Neural cell (in vitro differentiated cells): ENCODE measurements at regions not wholly inside any gene's neighbourhood (a gene's known extent, or its start where the extent isn't known, plus 50 kb on each side); places are given as distances from the start of the nearest gene placed in this dataset.

Source experiments
- H2AFZ ChIP-seq: fragments of 200-600, 300-800 bp; sonication (generic), shearing (Covaris generic); 2 replicates; pipeline ENCODE4 v1.6.0; 2014; ENCODE audit warnings: low read depth, mild to moderate bottlenecking, antibody characterized with exemption, low read length, moderate library complexity
- H3F3A ChIP-seq: fragments of 200-600 bp; shearing (Covaris generic); 2 replicates; pipeline ENCODE4 v1.6.1; 2016; ENCODE audit warnings: mild to moderate bottlenecking, moderate library complexity, mixed read lengths, antibody characterized with exemption, low read length; ENCODE audit not compliant: insufficient read depth, poor library complexity, severe bottlenecking
- H3K27ac ChIP-seq: fragments of 200-600, 300-800 bp; sonication (generic), shearing (Covaris generic); 2 replicates; pipeline ENCODE4 v1.5.1; 2014; ENCODE audit warnings: mild to moderate bottlenecking, low read length, moderate library complexity
- H3K27me3 ChIP-seq: fragments of 300-800, 200-600 bp; sonication (generic), shearing (Covaris generic); 2 replicates; pipeline ENCODE4 v1.6.0; 2014; ENCODE audit warnings: mild to moderate bottlenecking, low read depth, low read length, moderate library complexity; ENCODE audit not compliant: insufficient read depth
- H3K36me3 ChIP-seq: fragments of 300-800, 200-600 bp; sonication (generic), shearing (Covaris generic); 2 replicates; pipeline ENCODE4 v1.5.1; 2014; ENCODE audit warnings: mild to moderate bottlenecking, antibody characterized with exemption, low read length, moderate library complexity; ENCODE audit not compliant: insufficient read depth
- H3K4me2 ChIP-seq: fragments of 300-800, 200-600 bp; sonication (generic), shearing (Covaris generic); 2 replicates; pipeline ENCODE4 v1.6.0; 2014; ENCODE audit warnings: mild to moderate bottlenecking, low read length
- H3K4me3 ChIP-seq: fragments of 300-800, 200-600 bp; sonication (generic), shearing (Covaris generic); 2 replicates; pipeline ENCODE4 v1.5.1; 2014; ENCODE audit warnings: mild to moderate bottlenecking, low read length, moderate library complexity
- H3K79me2 ChIP-seq: fragments of 200-600 bp; shearing (Covaris generic); replicated peaks from 2 replicates; pipeline ENCODE4 v1.6.0; 2014; ENCODE audit warnings: mild to moderate bottlenecking, low read length, moderate library complexity; ENCODE audit not compliant: insufficient read depth
- H3K9ac ChIP-seq: fragments of 300-800, 200-600 bp; sonication (generic), shearing (Covaris generic); 2 replicates; pipeline ENCODE4 v1.6.1; 2016; ENCODE audit warnings: mild to moderate bottlenecking, low read length, mixed read lengths
- H3K9me2 ChIP-seq: fragments of 200-600 bp; shearing (Covaris generic); 2 replicates; pipeline ENCODE4 v1.6.1; 2016; ENCODE audit warnings: mild to moderate bottlenecking, low read length, mixed read lengths; ENCODE audit not compliant: insufficient read depth
- H3K9me3 ChIP-seq: fragments of 200-600, 300-800 bp; sonication (generic), shearing (Covaris generic); 2 replicates; pipeline ENCODE4 v1.6.1; 2016; ENCODE audit warnings: mild to moderate bottlenecking, mixed run types, low read length, moderate library complexity, mixed read lengths
- H4K20me1 ChIP-seq: fragments of 200-600 bp; shearing (Covaris generic); 2 replicates; pipeline ENCODE4 v1.6.1; 2016; ENCODE audit warnings: mild to moderate bottlenecking, mixed run types; ENCODE audit not compliant: insufficient read depth
- EP300 ChIP-seq: fragments of 450-650 bp; conservative IDR thresholded peaks from 2 replicates; pipeline ENCODE4 v1.6.1; 2014; ENCODE audit warnings: antibody characterized with exemption, mild to moderate bottlenecking, moderate library complexity; ENCODE audit not compliant: poor library complexity, severe bottlenecking
- EZH2 ChIP-seq: fragments of 200-600, 300-800 bp; shearing (Covaris generic), sonication (generic); IDR thresholded peaks from 2 replicates; pipeline ENCODE4 v1.6.1; 2014; ENCODE audit warnings: antibody characterized with exemption, low read length, borderline replicate concordance, mild to moderate bottlenecking; ENCODE audit not compliant: insufficient read depth, poor library complexity, severe bottlenecking
- MXI1 ChIP-seq: fragments of 450-650 bp; conservative IDR thresholded peaks from 2 replicates; pipeline ENCODE4 v1.6.1; 2014; ENCODE audit warnings: antibody characterized with exemption, mild to moderate bottlenecking; ENCODE audit not compliant: poor library complexity, severe bottlenecking
- POLR2AphosphoS5 ChIP-seq: IDR thresholded peaks from 2 replicates; pipeline ENCODE4 v1.6.1; 2012
- RAD21 ChIP-seq: fragments of 450-650 bp; conservative IDR thresholded peaks from 2 replicates; pipeline ENCODE4 v1.6.1; 2014; ENCODE audit warnings: antibody characterized with exemption, mild to moderate bottlenecking, moderate library complexity
- REST ChIP-seq: IDR thresholded peaks from 2 replicates; pipeline ENCODE4 v1.6.1; 2012; ENCODE audit warnings: borderline replicate concordance
- SMC3 ChIP-seq: fragments of 450-650 bp; conservative IDR thresholded peaks from 2 replicates; pipeline ENCODE4 v1.6.1; 2014; ENCODE audit warnings: antibody characterized with exemption, mild to moderate bottlenecking, moderate library complexity; ENCODE audit not compliant: poor library complexity
- TAF1 ChIP-seq: IDR thresholded peaks from 2 replicates; pipeline ENCODE4 v1.6.1; 2012; ENCODE audit warnings: low read depth
- TF ChIP-seq, protein P1 (sequence below): fragments of 450-650 bp; IDR thresholded peaks from 2 replicates; pipeline ENCODE4 v1.5.1; 2014; ENCODE audit warnings: antibody characterized with exemption, mild to moderate bottlenecking, moderate library complexity; ENCODE audit not compliant: poor library complexity, severe bottlenecking

DNA sequence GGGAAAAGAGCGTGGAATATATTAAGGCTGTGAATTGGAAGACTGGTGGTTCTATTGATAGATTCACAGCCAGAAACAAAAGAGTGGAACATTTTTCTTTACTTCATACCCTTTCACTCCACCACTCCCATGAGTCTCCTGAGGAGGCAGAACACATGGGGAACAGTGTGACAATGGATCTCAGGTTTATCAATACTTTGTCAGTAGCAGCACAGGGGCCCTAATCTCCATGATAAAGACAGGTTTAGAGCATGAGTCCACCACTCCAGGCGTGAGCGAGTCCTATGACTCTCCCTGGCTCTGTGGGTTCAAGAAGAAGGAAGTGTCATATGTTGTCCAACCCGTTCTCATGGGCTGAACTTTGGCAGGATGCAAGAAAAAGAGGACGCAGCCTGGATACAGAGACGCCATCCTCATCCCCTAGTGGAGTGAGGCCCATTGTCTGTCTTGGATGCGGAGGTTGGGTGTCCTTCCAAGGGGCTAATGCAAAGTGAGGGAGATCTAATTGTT, 361.2 kb downstream of the TMEM114 start:
- H3K4me2 ChIP-seq = no peak overlapping the region
- no peak overlapping the region for H3K27ac ChIP-seq
- no peaks in the 10 kb centered on the region for H3K27me3 ChIP-seq
- no peaks in the 10 kb centered on the region for H3F3A ChIP-seq
- H3K36me3 ChIP-seq = no peaks in the 10 kb centered on the region
- no peaks in the 10 kb centered on the region for H3K9me2 ChIP-seq
- TF ChIP-seq EP300 (no peak), RAD21 (no peak)
- no peaks in the 10 kb centered on the region for H4K20me1 ChIP-seq
- H3K4me3 ChIP-seq = no peak overlapping the region
- no peak overlapping the region for H2AFZ ChIP-seq
- H3K79me2 ChIP-seq = no peaks in the 10 kb centered on the region
- H3K9me3 ChIP-seq = no peaks in the 10 kb centered on the region
- H3K9ac ChIP-seq = no peak overlapping the region

DNA sequence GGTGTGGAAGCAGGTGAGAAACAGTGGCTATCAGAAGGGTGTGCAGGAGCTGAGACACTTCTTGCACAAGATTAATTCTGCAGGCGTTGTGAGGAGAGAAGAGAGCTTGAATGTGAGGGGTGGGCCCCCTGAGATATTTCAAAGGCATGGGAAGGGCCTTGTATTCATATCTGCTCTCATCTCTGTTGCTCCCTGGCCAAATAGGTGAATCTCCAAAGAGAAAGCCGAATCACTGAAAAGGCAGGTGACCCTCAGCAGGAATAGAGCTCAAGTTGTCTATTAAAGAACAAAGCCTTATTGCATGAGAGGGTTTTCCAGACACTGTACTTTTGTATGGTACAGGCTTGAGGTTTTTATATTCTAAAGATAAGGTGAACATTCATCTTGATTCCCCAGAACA, 373.1 kb downstream of the TMEM114 start:
- no peak overlapping the region for H3K4me2 ChIP-seq
- no peaks in the 10 kb centered on the region for H3K27me3 ChIP-seq
- H3K36me3 ChIP-seq = no peaks in the 10 kb centered on the region
- no peak overlapping the region for H3K27ac ChIP-seq
- H2AFZ ChIP-seq = no peak overlapping the region
- no peak overlapping the region for H3K4me3 ChIP-seq
- H3K9ac ChIP-seq = no peak overlapping the region
- no peaks in the 10 kb centered on the region for H3K9me2 ChIP-seq
- H3F3A ChIP-seq = no peaks in the 10 kb centered on the region
- TF ChIP-seq RAD21 (no peak), POLR2AphosphoS5 (no peak), EZH2 (no peak), REST (no peak)
- no peaks in the 10 kb centered on the region for H4K20me1 ChIP-seq
- no peaks in the 10 kb centered on the region for H3K79me2 ChIP-seq
- H3K9me3 ChIP-seq = no peaks in the 10 kb centered on the region

GRCh38 chr16:8204769-8205168, 385.5 kb downstream of the TMEM114 start:
- Histone ChIP-seq H3K27me3 (no peaks in the 10 kb centered on the region), H3K4me3 (no peak overlapping the region), H4K20me1 (no peaks in the 10 kb centered on the region), H3K79me2 (no peaks in the 10 kb centered on the region), H2AFZ (no peak overlapping the region), H3K36me3 (no peaks in the 10 kb centered on the region), H3K9me3 (peaks cover 3% of the 10 kb centered on the region), H3F3A (no peaks in the 10 kb centered on the region), H3K9me2 (no peaks in the 10 kb centered on the region), H3K9ac (no peak overlapping the region), H3K4me2 (no peak overlapping the region), H3K27ac (no peak overlapping the region)
- TF ChIP-seq RAD21 = no peak
- no peak for TF ChIP-seq EP300
- no peak for TF ChIP-seq REST
- no peak for TF ChIP-seq POLR2AphosphoS5
- TF ChIP-seq EZH2 = no peak
- no peak for TF ChIP-seq MXI1
- TF ChIP-seq, protein P1, sequence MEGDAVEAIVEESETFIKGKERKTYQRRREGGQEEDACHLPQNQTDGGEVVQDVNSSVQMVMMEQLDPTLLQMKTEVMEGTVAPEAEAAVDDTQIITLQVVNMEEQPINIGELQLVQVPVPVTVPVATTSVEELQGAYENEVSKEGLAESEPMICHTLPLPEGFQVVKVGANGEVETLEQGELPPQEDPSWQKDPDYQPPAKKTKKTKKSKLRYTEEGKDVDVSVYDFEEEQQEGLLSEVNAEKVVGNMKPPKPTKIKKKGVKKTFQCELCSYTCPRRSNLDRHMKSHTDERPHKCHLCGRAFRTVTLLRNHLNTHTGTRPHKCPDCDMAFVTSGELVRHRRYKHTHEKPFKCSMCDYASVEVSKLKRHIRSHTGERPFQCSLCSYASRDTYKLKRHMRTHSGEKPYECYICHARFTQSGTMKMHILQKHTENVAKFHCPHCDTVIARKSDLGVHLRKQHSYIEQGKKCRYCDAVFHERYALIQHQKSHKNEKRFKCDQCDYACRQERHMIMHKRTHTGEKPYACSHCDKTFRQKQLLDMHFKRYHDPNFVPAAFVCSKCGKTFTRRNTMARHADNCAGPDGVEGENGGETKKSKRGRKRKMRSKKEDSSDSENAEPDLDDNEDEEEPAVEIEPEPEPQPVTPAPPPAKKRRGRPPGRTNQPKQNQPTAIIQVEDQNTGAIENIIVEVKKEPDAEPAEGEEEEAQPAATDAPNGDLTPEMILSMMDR = no peak
- no peak for TF ChIP-seq SMC3
- no peak for TF ChIP-seq TAF1
